ENCODE measurements at regions not wholly inside any gene's neighbourhood (a gene's known extent, or its start where the extent isn't known, plus 50 kb on each side); places are given as distances from the start of the nearest gene placed in this dataset.

DNA sequence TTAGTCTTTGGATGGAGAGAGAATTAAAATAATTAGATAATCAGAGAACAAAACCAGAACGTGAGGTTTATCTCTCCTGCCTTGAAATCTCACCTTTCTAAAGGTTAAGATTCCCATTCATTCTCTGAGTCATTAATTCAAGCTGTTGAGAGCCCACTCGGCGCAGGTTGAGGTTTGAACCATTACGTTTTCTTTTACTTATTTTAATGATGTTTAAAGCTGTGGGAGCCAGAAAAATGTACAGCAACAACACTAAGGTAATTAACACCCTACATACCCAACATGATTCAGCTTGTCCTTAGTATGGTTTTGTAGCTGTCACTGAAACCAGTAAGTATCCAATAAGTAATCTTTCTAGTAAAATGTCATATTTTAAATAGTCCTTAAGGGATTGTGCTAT is 153.0 kb upstream of the ANK3 start:
- intact Hi-C loops (cut with DNase I) = no loop called here
- H3K27ac ChIP-seq = no peak overlapping the region
- no peaks in the 10 kb centered on the region for H3K9me3 ChIP-seq (replicated peaks in 1 of 3)
- no peaks in the 10 kb centered on the region for H3K36me3 ChIP-seq (replicated peaks in 1 of 2)
- no peaks in the 10 kb centered on the region for H3K4me1 ChIP-seq (replicated peaks in 1 of 2)
- H3K27me3 ChIP-seq = no peaks in the 10 kb centered on the region
- WGBS, 4 donors = 54 to 62% (median 58%) methylated on average over 4 of the region's 4 CpGs
- TF ChIP-seq, protein P1, sequence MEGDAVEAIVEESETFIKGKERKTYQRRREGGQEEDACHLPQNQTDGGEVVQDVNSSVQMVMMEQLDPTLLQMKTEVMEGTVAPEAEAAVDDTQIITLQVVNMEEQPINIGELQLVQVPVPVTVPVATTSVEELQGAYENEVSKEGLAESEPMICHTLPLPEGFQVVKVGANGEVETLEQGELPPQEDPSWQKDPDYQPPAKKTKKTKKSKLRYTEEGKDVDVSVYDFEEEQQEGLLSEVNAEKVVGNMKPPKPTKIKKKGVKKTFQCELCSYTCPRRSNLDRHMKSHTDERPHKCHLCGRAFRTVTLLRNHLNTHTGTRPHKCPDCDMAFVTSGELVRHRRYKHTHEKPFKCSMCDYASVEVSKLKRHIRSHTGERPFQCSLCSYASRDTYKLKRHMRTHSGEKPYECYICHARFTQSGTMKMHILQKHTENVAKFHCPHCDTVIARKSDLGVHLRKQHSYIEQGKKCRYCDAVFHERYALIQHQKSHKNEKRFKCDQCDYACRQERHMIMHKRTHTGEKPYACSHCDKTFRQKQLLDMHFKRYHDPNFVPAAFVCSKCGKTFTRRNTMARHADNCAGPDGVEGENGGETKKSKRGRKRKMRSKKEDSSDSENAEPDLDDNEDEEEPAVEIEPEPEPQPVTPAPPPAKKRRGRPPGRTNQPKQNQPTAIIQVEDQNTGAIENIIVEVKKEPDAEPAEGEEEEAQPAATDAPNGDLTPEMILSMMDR (IDR thresholded peaks at IDR 0.05) = no peak
- no peak overlapping the region for H3K4me3 ChIP-seq
- no peak for DNase-seq

DNA sequence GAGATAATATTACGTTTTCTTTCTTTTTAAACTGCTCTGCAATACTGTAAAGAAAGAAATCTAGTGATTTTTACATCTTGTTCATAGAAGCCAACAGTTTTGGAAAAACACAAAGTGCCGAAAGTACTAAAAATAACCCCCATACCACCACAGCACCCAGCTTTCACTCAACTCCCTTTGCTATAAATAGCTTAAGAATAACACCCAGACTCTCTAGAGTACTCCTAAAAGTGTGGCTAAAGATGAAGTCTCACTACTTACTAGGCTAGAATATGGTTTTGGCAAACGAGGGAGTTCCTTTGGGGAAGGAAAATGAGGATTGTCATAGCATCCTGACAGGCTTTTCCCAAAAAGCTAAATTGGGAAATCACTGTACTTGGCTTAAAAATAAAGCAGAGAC is 151.8 kb upstream of the ANK3 start:
- no peak overlapping the region for H3K27ac ChIP-seq
- 48 to 57% (median 53%) methylated on average over 3 of the region's 3 CpGs for WGBS, 4 donors
- no peak for TF ChIP-seq POLR2A (IDR thresholded peaks at IDR 0.05)
- TF ChIP-seq, protein P1 (IDR thresholded peaks at IDR 0.05) = no peak

DNA sequence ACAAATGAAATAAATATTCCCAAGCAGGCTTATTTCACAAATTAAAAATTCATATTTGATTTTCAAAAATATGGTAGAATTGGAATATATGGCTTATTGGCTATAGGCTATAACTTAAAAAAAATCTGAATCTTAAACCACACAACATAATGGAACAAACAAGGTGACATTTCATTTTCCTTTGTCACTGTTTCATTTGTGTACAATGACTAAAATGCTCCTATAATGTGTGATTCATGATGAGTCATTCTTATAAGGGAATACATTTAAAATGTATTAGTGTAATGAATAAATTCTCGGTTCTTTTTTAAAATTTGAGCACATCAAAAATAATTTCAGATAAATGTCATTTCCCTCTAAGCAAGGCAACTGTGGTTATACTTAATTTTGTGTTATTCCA is 148.0 kb upstream of the ANK3 start:
- WGBS, 4 donors = 73 to 88% (median 82%) methylated on average over 1 of the region's 1 CpG

More for the DNA sequence above, 151.8 kb upstream of the ANK3 start:
- H3K4me1 ChIP-seq (replicated peaks in 1 of 2) = no peaks in the 10 kb centered on the region
- no peak for DNase-seq
- intact Hi-C loops (cut with DNase I) = no loop called here
- no peaks in the 10 kb centered on the region for H3K36me3 ChIP-seq (replicated peaks in 1 of 2)
- H3K4me3 ChIP-seq = no peak overlapping the region
- H3K9me3 ChIP-seq (replicated peaks in 1 of 3) = no peaks in the 10 kb centered on the region
- H3K27me3 ChIP-seq = no peaks in the 10 kb centered on the region

DNA sequence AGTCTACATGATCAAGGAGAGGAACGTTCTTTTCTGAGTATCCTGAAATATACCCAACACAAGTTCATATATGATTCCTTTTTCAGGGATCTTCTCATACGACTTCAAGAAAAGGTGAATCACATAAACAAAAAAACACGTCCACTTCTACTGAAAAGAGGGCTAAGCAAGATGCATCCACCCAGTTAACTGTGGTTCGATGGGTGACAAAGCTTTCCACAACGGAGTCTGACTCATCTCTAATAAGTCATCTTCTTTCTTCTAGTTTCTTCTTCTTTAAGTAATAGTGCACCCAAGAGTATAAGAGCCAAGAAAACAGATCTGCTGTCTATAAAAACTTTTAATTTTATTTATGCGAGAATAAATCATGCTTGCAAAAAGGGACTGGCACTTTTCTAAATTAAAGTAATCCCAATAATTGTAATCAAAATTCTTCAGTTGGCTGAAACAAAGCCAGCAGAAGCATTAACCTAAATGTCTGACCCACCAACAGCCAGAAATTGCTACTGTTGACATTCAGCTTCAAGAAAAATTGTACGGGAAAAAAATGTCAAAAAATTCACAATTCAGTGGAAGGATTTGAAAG is 146.9 kb upstream of the ANK3 start:
- Histone ChIP-seq H3K36me3 (replicated peaks in 1 of 2) (no peaks in the 10 kb centered on the region), H3K4me1 (replicated peaks in 1 of 2) (no peaks in the 10 kb centered on the region), H3K27ac (no peak overlapping the region), H3K27me3 (no peaks in the 10 kb centered on the region), H3K4me3 (no peak overlapping the region), H3K9me3 (replicated peaks in 1 of 3) (no peaks in the 10 kb centered on the region)
- TF ChIP-seq, protein P1 (IDR thresholded peaks at IDR 0.05) = no peak
- TF ChIP-seq POLR2A (IDR thresholded peaks at IDR 0.05) = no peak
- intact Hi-C loops (cut with DNase I) = no loop called here
- DNase-seq = no peak
- 77 to 82% (median 80%) methylated on average over 7 of the region's 7 CpGs for whole genome bisulfite sequencing, 4 donors

More for the DNA sequence above, 148.0 kb upstream of the ANK3 start:
- H3K27me3 ChIP-seq = no peaks in the 10 kb centered on the region
- DNase-seq = no peak
- H3K4me1 ChIP-seq (replicated peaks in 1 of 2) = no peaks in the 10 kb centered on the region
- H3K4me3 ChIP-seq = no peak overlapping the region
- intact Hi-C loops (cut with DNase I) = no loop called here
- no peaks in the 10 kb centered on the region for H3K9me3 ChIP-seq (replicated peaks in 1 of 3)
- H3K27ac ChIP-seq = no peak overlapping the region
- no peaks in the 10 kb centered on the region for H3K36me3 ChIP-seq (replicated peaks in 1 of 2)
- TF ChIP-seq, protein P1 (IDR thresholded peaks at IDR 0.05) = no peak
- no peak for TF ChIP-seq POLR2A (IDR thresholded peaks at IDR 0.05)

Data from adrenal gland (tissue), 9 donors.